Body of pancreas (tissue), 4 donors: ENCODE measurements at regions not wholly inside any gene's neighbourhood (a gene's known extent, or its start where the extent isn't known, plus 50 kb on each side); places are given as distances from the start of the nearest gene placed in this dataset.

Experiments
- ATAC-seq: fragments of 150-250 bp; one replicate; pipeline ENCODE4 v1.9.1; 2016
- DNase-seq, 4 donors: peaks; one replicate each; pipeline ENCODE4 v3.0.0-alpha.2; 2019
- H3K27ac ChIP-seq, 4 donors: fragments of 200-600 bp; sonication (generic); 1 replicate in 3 of 4; 2 replicates in 1 of 4; pipeline versions ENCODE4 v1.5.1 to v1.6.1; 2016 to 2019; ENCODE audit warnings: mild to moderate bottlenecking in 1 of 4, mixed read lengths in 1 of 4, moderate library complexity in 1 of 4
- H3K27me3 ChIP-seq, 2 donors: fragments of 200-600 bp; sonication (generic); one replicate each; pipeline ENCODE4 v1.6.0; 2016; ENCODE audit warnings: mild to moderate bottlenecking in 1 of 2
- H3K36me3 ChIP-seq, 2 donors: fragments of 200-600 bp; sonication (generic); replicated peaks in 1 of 2; 2 replicates each; pipeline ENCODE4 v1.5.1; 2016; ENCODE audit warnings: low read depth in 2 of 2; ENCODE audit not compliant: insufficient read depth in 1 of 2
- H3K4me1 ChIP-seq: fragments of 200-600 bp; sonication (generic); one replicate; pipeline ENCODE4 v1.6.0; 2016
- H3K4me3 ChIP-seq, 2 donors: fragments of 200-600 bp; sonication (generic); 1 replicate in 1 of 2; 2 replicates in 1 of 2; pipeline ENCODE4 v1.5.1; 2016 to 2019
- H3K9me3 ChIP-seq, 3 donors: fragments of 200-600 bp; sonication (generic); 1 replicate in 2 of 3; 2 replicates in 1 of 3; pipeline ENCODE4 v1.5.1; 2016
- CTCF ChIP-seq, 7 experiments: fragments of 450-650 bp in 4 of 7; fragments of 200-600 bp in 3 of 7; sonication (generic) in 3 of 7; IDR thresholded peaks; one replicate each; pipeline ENCODE4 v1.5.1; 2016 to 2019; ENCODE audit warnings: antibody characterized with exemption in 7 of 7
- POLR2A ChIP-seq, 3 donors: fragments of 450-650 bp; IDR thresholded peaks; one replicate each; pipeline ENCODE4 v1.6.1; 2016; ENCODE audit warnings: antibody characterized with exemption in 3 of 3, mild to moderate bottlenecking in 2 of 3
- WGBS, 2 donors: methylation state at CpG; one replicate each; pipeline ENCODE4 v1.1.5; 2017; 5-methylcytosine and 5-hydroxymethylcytosine counted together
- intact Hi-C: fragments of 100-400 bp; cut with DNase I; formaldehyde crosslinking; loops from one replicate; pipeline ENCODE4 v1.15.1; 2023

- H3K9me3 ChIP-seq: no peaks in the 10 kb centered on the region
- no peaks in the 10 kb centered on the region for H3K4me1 ChIP-seq
- H3K27ac ChIP-seq: no peak overlapping the region
- no peak for DNase-seq
- 63 to 67% methylated on average over 2 of the region's 2 CpGs for WGBS, 2 donors
- intact Hi-C loops: no loop called here
- ATAC-seq: no peak
- no peak overlapping the region for H3K4me3 ChIP-seq
- no peaks in the 10 kb centered on the region for H3K27me3 ChIP-seq
- H3K36me3 ChIP-seq: no peaks in the 10 kb centered on the region
- TF ChIP-seq POLR2A (IDR thresholded peaks at IDR 0.05) (no peak), CTCF (IDR thresholded peaks at IDR 0.05) (no peak)
Measured at GRCh38 chr4:10364194-10364593, 93.0 kb downstream of the ZNF518B start.

DNA sequence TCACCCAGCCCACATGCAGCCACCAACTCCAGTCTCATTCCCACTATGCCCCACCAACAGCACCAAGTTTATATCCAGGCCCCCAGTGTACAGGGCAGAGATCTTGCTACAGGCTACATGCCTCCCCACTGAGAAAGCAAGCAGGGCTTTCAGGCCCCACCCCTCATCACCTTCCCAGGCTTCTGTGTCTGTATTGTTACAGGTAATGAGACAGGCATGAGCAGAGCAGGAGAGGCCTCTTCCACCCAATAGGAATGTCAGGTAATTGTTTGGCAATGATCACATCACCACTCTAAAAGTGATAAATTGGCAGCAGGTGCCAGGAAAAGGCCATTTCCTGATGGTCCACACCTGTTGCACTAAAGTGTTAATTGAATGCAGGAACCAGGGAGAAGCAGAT lies 102.5 kb downstream of the ZNF518B start:
- DNase-seq (no peak), ATAC-seq (no peak)
- H3K9me3 ChIP-seq: no peaks in the 10 kb centered on the region
- no peaks in the 10 kb centered on the region for H3K4me1 ChIP-seq
- TF ChIP-seq POLR2A (IDR thresholded peaks at IDR 0.05): no peak
- H3K27me3 ChIP-seq: no peaks in the 10 kb centered on the region
- no peaks in the 10 kb centered on the region for H3K36me3 ChIP-seq
- intact Hi-C loops: no loop called here
- no peak overlapping the region for H3K4me3 ChIP-seq
- H3K27ac ChIP-seq: no peak overlapping the region

DNA sequence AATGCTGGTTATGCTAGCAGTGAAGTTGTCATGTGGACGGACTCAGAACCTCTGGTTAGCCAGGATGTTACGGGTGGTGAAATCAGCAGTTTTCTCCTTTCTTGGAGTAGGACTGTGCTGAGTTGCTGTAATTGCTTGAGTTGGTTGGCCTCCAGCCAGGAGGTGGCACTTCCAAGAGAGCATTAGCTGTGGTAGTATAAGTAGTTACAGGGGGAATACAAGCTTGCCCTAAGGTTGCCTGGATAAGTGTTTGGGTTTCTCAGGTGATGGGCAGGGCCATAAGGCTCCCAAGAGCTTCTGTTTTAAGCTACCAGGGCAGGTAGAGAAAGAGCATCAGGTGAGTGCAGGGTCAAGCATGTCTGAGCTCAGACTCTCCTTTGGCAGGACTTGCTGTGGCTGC lies 103.0 kb downstream of the ZNF518B start:
- no peaks in the 10 kb centered on the region for H3K9me3 ChIP-seq
- no peak for ATAC-seq
- WGBS, 2 donors: 74 to 76% methylated on average over 2 of the region's 2 CpGs
- TF ChIP-seq POLR2A (IDR thresholded peaks at IDR 0.05): no peak
- TF ChIP-seq CTCF (IDR thresholded peaks at IDR 0.05): no peak
- no peaks in the 10 kb centered on the region for H3K36me3 ChIP-seq
- intact Hi-C loops: no loop called here
- peak in 1 of 4 donors; percentile 8 for DNase-seq
- no peak overlapping the region for H3K4me3 ChIP-seq
- no peaks in the 10 kb centered on the region for H3K27me3 ChIP-seq
- no peaks in the 10 kb centered on the region for H3K4me1 ChIP-seq
- no peak overlapping the region for H3K27ac ChIP-seq

DNA sequence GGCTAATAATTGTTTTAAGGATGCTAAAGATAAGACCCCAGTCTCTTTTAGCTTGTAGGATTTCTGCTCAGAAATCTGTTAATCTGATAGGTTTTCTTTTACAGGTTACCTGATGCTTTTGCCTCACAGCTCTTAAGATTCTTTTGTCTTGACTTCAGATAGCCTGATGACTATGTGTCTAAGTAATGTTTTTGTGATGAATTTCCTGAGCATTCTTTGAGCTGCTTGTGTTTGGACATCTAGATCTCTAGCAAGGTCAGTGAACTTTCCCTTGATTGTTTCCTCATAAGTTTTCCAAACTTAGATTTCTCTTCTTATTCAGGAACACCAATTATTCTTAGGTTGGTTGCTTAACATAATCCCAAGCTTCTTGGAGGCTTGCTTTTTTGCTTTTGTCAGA lies 104.1 kb downstream of the ZNF518B start:
- no peaks in the 10 kb centered on the region for H3K36me3 ChIP-seq
- no peaks in the 10 kb centered on the region for H3K4me1 ChIP-seq
- intact Hi-C loops: no loop called here

DNA sequence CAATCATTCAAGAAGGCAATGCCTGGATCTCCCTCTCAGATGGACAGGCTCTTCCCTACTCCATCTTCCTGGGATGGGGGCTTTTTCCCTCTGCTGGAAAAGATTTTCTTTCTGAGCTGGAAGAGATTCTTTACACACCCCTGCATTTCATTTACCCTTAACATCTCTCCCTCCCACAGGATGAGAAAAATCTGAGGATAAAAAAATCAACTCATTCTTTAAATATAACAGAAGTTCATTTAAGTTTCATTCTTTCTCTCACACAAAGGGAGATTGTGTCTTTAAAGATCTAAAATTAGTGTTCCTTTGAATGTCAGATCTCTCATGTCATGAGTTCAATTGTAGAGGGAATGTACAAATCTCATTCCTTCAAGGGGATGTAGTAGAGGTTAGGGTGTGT lies 109.0 kb downstream of the ZNF518B start:
- no peaks in the 10 kb centered on the region for H3K9me3 ChIP-seq
- no peaks in the 10 kb centered on the region for H3K4me1 ChIP-seq
- ATAC-seq (no peak), DNase-seq (no peak)
- TF ChIP-seq POLR2A (IDR thresholded peaks at IDR 0.05): no peak
- no peak for TF ChIP-seq CTCF (IDR thresholded peaks at IDR 0.05)
- no peak overlapping the region for H3K4me3 ChIP-seq
- no peak overlapping the region for H3K27ac ChIP-seq
- H3K27me3 ChIP-seq: no peaks in the 10 kb centered on the region
- no peaks in the 10 kb centered on the region for H3K36me3 ChIP-seq
- intact Hi-C loops: no loop called here

More for the DNA sequence above, 104.1 kb downstream of the ZNF518B start:
- no peak overlapping the region for H3K4me3 ChIP-seq
- ATAC-seq (no peak), DNase-seq (no peak)
- H3K27ac ChIP-seq: no peak overlapping the region
- TF ChIP-seq CTCF (IDR thresholded peaks at IDR 0.05) (no peak), POLR2A (IDR thresholded peaks at IDR 0.05) (no peak)
- H3K9me3 ChIP-seq: no peaks in the 10 kb centered on the region
- no peaks in the 10 kb centered on the region for H3K27me3 ChIP-seq
